ENCODE measurements at regions not wholly inside any gene's neighbourhood (a gene's known extent, or its start where the extent isn't known, plus 50 kb on each side); places are given as distances from the start of the nearest gene placed in this dataset.

- TF ChIP-seq POLR2AphosphoS5 (IDR thresholded peaks at IDR 0.05; ENCODE audit: low read depth, low read length), result no peak
- TF ChIP-seq TAF1 (IDR thresholded peaks at IDR 0.05; ENCODE audit: borderline replicate concordance, insufficient read depth, low read length), result no peak
- no peak for TF ChIP-seq REST (IDR thresholded peaks at IDR 0.05; ENCODE audit: insufficient read depth in 1 of 2, low read depth in 2 of 2, low read length in 2 of 2)
Observed at GRCh38 chr3:178003756-178004155, 532.5 kb upstream of the KCNMB2 start.
